HG03060 (cell line): ENCODE measurements at regions not wholly inside any gene's neighbourhood (a gene's known extent, or its start where the extent isn't known, plus 50 kb on each side); places are given as distances from the start of the nearest gene placed in this dataset.

ENCODE experiments used
- ATAC-seq: cut with Tn5 transposase; IDR thresholded peaks from one replicate; pipeline ENCODE4 v1.9.1; 2021; ENCODE audit warnings: low read depth, moderate number of reproducible peaks; ENCODE audit not compliant: unreplicated experiment

- ATAC-seq, result no peak
Measured at GRCh38 chr13:72129117-72129516, 262.1 kb upstream of the DACH1 start.

GRCh38 chr13:72127031-72127430, 260.0 kb upstream of the DACH1 start:
- ATAC-seq, result no peak

GRCh38 chr13:72126424-72126823, 259.4 kb upstream of the DACH1 start:
- ATAC-seq, result no peak

GRCh38 chr13:72125561-72125960, 258.6 kb upstream of the DACH1 start:
- no peak for ATAC-seq

GRCh38 chr13:72122661-72123255, 255.8 kb upstream of the DACH1 start:
- ATAC-seq, result no peak

- ATAC-seq, result no peak
Measured at GRCh38 chr13:72121466-72121865, 254.5 kb upstream of the DACH1 start.

GRCh38 chr13:72120632-72121031, 253.6 kb upstream of the DACH1 start:
- ATAC-seq, result no peak

- no peak for ATAC-seq
Measured at GRCh38 chr13:72113931-72114330, 246.9 kb upstream of the DACH1 start.

- no peak for ATAC-seq
Measured at GRCh38 chr13:72113076-72113475, 246.1 kb upstream of the DACH1 start.

GRCh38 chr13:72112216-72112615, 245.2 kb upstream of the DACH1 start:
- ATAC-seq, result no peak

GRCh38 chr13:72109863-72110262, 242.9 kb upstream of the DACH1 start:
- no peak for ATAC-seq

GRCh38 chr13:72104656-72105180, 237.7 kb upstream of the DACH1 start:
- no peak for ATAC-seq

GRCh38 chr13:72101768-72102400, 234.9 kb upstream of the DACH1 start:
- ATAC-seq, result no peak

- no peak for ATAC-seq
Measured at GRCh38 chr13:72100339-72100738, 233.3 kb upstream of the DACH1 start.

GRCh38 chr13:72097568-72097967, 230.6 kb upstream of the DACH1 start:
- ATAC-seq, result no peak

GRCh38 chr13:72093262-72093661, 226.3 kb upstream of the DACH1 start:
- ATAC-seq, result no peak

GRCh38 chr13:72074663-72075062, 207.7 kb upstream of the DACH1 start:
- no peak for ATAC-seq

GRCh38 chr13:72072261-72072660, 205.3 kb upstream of the DACH1 start:
- ATAC-seq, result no peak

- ATAC-seq, result no peak
Measured at GRCh38 chr13:72071713-72072112, 204.7 kb upstream of the DACH1 start.

- ATAC-seq, result no peak
Measured at GRCh38 chr13:72062566-72062965, 195.6 kb upstream of the DACH1 start.

GRCh38 chr13:72061613-72062012, 194.6 kb upstream of the DACH1 start:
- ATAC-seq, result no peak

GRCh38 chr13:72050251-72050650, 183.2 kb upstream of the DACH1 start:
- no peak for ATAC-seq
